HL-60 (cell line): ENCODE measurements at regions not wholly inside any gene's neighbourhood (a gene's known extent, or its start where the extent isn't known, plus 50 kb on each side); places are given as distances from the start of the nearest gene placed in this dataset.

ENCODE experiments used
- CTCF ChIP-seq: IDR thresholded peaks from one replicate; pipeline ENCODE4 v1.5.1; 2011; ENCODE audit warnings: low read length, control low read depth, inconsistent platforms; ENCODE audit not compliant: insufficient read depth
- POLR2AphosphoS5 ChIP-seq: IDR thresholded peaks from 2 replicates; pipeline ENCODE4 v1.6.1; 2012; ENCODE audit warnings: low read depth

GRCh38 chr1:30649321-30649991 is 73.9 kb downstream of the MATN1 start:
- TF ChIP-seq POLR2AphosphoS5 (no peak), CTCF (no peak)
